K562 (cell line): ENCODE measurements at regions not wholly inside any gene's neighbourhood (a gene's known extent, or its start where the extent isn't known, plus 50 kb on each side); places are given as distances from the start of the nearest gene placed in this dataset.
"Not testable (repeated sequence)": the region's sequence is repeated elsewhere in the genome, so short reads cannot be mapped to it uniquely, and the experiment has no call there.

Experiments used
- ATAC-seq: fragments of 200-7000 bp; cut with Tn5 transposase; 3 replicates; pipeline ENCODE4 v1.9.1; 2020; ENCODE audit warnings: moderate library complexity
- BruUV-seq: library from RNA; stranded (reverse); fragments of 400-500 nt; replicated peaks from 2 replicates; lab custom pipeline; 2021; lab: Mats Ljungman, UMichigan
- CTCF ChIA-PET: fragments of 300-600 bp; formaldehyde crosslinking; extraction: SDS; loops from one replicate; lab custom pipeline; 2021; ENCODE audit warnings: low intra/inter-chr PET ratio; lab: Yijun Ruan, JAX
- POLR2A ChIA-PET: fragments of 300-600, 350-650 bp; sonication (Branson Sonifier 250); formaldehyde crosslinking; extraction: SDS; loops from one replicate; lab custom pipeline; 2021; ENCODE audit warnings: antibody characterized with exemption, inconsistent platforms; lab: Yijun Ruan, JAX
- DNase-seq, 4 experiments: peaks; one replicate each; pipeline versions ENCODE4 v3.0.0 to v3.0.0-alpha.2; 2011 to 2018; ENCODE audit warnings: low spot score in 3 of 4, mixed read lengths in 3 of 4; ENCODE audit errors: extremely low read depth in 1 of 4
- FAIRE-seq: peaks from 2 replicates; lab custom pipeline; 2011; peaks lifted over from hg19 to GRCh38; lab: Jason Lieb, UNC
- H2AFZ ChIP-seq: 2 replicates; pipeline ENCODE4 v1.6.0; 2011; ENCODE audit warnings: low read depth, low read length, control low read depth, inconsistent platforms
- H3K27ac ChIP-seq: fragments of 200-600 bp; 3 replicates; pipeline ENCODE4 v1.8.0; 2011; ENCODE audit warnings: low read depth, mild to moderate bottlenecking, control low read depth, inconsistent platforms, low read length, moderate library complexity, mixed read lengths; ENCODE audit errors: extremely low read depth
- H3K27me3 ChIP-seq, 2 experiments: fragments of 300-600 bp in 1 of 2; 2 replicates in 1 of 2; 3 replicates in 1 of 2; pipeline versions ENCODE4 v1.6.0 to v1.8.0; 2011; ENCODE audit warnings: inconsistent platforms in 2 of 2, low read length in 2 of 2, mild to moderate bottlenecking in 1 of 2, mixed read lengths in 1 of 2, moderate library complexity in 1 of 2; ENCODE audit not compliant: control insufficient read depth in 2 of 2, insufficient read depth in 2 of 2
- H3K36me3 ChIP-seq: fragments of 300-600 bp; 3 replicates; pipeline ENCODE4 v1.8.0; 2011; ENCODE audit warnings: mild to moderate bottlenecking, low read length, inconsistent platforms; ENCODE audit not compliant: control insufficient read depth, insufficient read depth
- H3K4me1 ChIP-seq, 2 experiments: fragments of 200-600 bp in 1 of 2; replicated peaks in 1 of 2; 2 replicates in 1 of 2; 3 replicates in 1 of 2; pipeline versions ENCODE4 v1.5.1 to v1.8.0; 2011; ENCODE audit warnings: inconsistent platforms in 2 of 2, low read length in 2 of 2, mild to moderate bottlenecking in 1 of 2, mixed read lengths in 1 of 2, moderate library complexity in 1 of 2; ENCODE audit not compliant: control insufficient read depth in 2 of 2, insufficient read depth in 2 of 2
- H3K4me2 ChIP-seq: 2 replicates; pipeline ENCODE4 v1.6.1; 2011; ENCODE audit warnings: low read length, control low read depth, inconsistent platforms, mixed read lengths; ENCODE audit not compliant: insufficient read depth
- H3K4me3 ChIP-seq: fragments of 200-600 bp; sonication (generic), shearing (Covaris generic); 2 replicates; pipeline ENCODE4 v1.5.1; 2016; ENCODE audit warnings: control low read depth, inconsistent platforms
- H3K79me2 ChIP-seq: fragments of 200-600 bp; 3 replicates; pipeline ENCODE4 v1.8.0; 2011; ENCODE audit warnings: low read length, inconsistent platforms; ENCODE audit not compliant: control insufficient read depth, insufficient read depth
- H3K9ac ChIP-seq, 2 experiments: 2 replicates each; pipeline versions ENCODE4 v1.6.0 to v1.6.1; 2011; ENCODE audit warnings: low read depth in 2 of 2, low read length in 2 of 2, control low read depth in 1 of 2, inconsistent platforms in 1 of 2, mild to moderate bottlenecking in 1 of 2, mixed read lengths in 1 of 2; ENCODE audit not compliant: insufficient read depth in 1 of 2
- H3K9me1 ChIP-seq: one replicate; pipeline ENCODE4 v1.6.0; 2011; ENCODE audit warnings: inconsistent platforms, mild to moderate bottlenecking, low read length, moderate library complexity; ENCODE audit not compliant: control insufficient read depth, insufficient read depth
- H3K9me3 ChIP-seq: replicated peaks from 2 replicates; pipeline ENCODE4 v1.5.1; 2011; ENCODE audit warnings: low read depth, low read length, inconsistent platforms; ENCODE audit not compliant: control insufficient read depth, insufficient read depth
- H4K20me1 ChIP-seq: replicated peaks from 2 replicates; pipeline ENCODE4 v1.6.1; 2011; ENCODE audit warnings: low read length, inconsistent platforms, mixed read lengths; ENCODE audit not compliant: control insufficient read depth, insufficient read depth
- DLX4 ChIP-seq: fragments of 250-450 bp; sonication (Bioruptor Pico); IDR thresholded peaks from 2 replicates; pipeline ENCODE4 v1.6.1; 2021; ENCODE audit warnings: mild to moderate bottlenecking
- WGBS: fragments of 100-300 bp; shearing (Covaris generic); methylation state at CpG from one replicate; pipeline ENCODE4 v1.1.6; 2016; ENCODE audit warnings: low coverage, mixed read lengths; ENCODE audit not compliant: insufficient coverage; ENCODE audit errors: missing lambda C conversion rate; 5-methylcytosine and 5-hydroxymethylcytosine counted together
- in situ Hi-C: fragments of 300-500 bp; cut with MboI; formaldehyde crosslinking; loops from 4 replicates; pipeline ENCODE4 v1.15.0; 2018; ENCODE audit warnings: inconsistent platforms, mixed read lengths
- intact Hi-C: fragments of 100-400 bp; cut with micrococcal nuclease; formaldehyde crosslinking; loops from 2 replicates; pipeline ENCODE4 v1.14.2; 2022

GRCh38 chrX:106275172-106275571, 107.1 kb downstream of the PWWP3B start:
- DNase-seq, H4K20me1 ChIP-seq, POLR2A ChIA-PET, H3K4me1 ChIP-seq, H3K4me3 ChIP-seq, BruUV-seq, H3K36me3 ChIP-seq, H3K79me2 ChIP-seq, FAIRE-seq, H3K9ac ChIP-seq, H3K9me3 ChIP-seq, H3K9me1 ChIP-seq, H3K4me2 ChIP-seq, intact Hi-C loops, H3K27me3 ChIP-seq, CTCF ChIA-PET, ATAC-seq, in situ Hi-C loops, H3K27ac ChIP-seq, H2AFZ ChIP-seq: not testable (repeated sequence)
- no CpG with 5 or more reads among the region's 5 CpGs for WGBS

- DNase-seq = no peak
- CTCF ChIA-PET = no interaction called here
- no peak overlapping the region for H3K27ac ChIP-seq
- intact Hi-C loops (no loop called here), in situ Hi-C loops (no loop called here)
- WGBS = 0% methylated on average over 2 of the region's 2 CpGs
- H3K4me1 ChIP-seq = no peaks in the 10 kb centered on the region
- ATAC-seq = no peak
- no peak overlapping the region for H3K4me3 ChIP-seq
- H3K79me2 ChIP-seq = no peaks in the 10 kb centered on the region
- no peak for TF ChIP-seq DLX4 (CRISPR knock-in tag)
- H2AFZ ChIP-seq = no peak overlapping the region
- H3K9me1 ChIP-seq = no peaks in the 10 kb centered on the region
- no peak overlapping the region for H3K9ac ChIP-seq
- H3K4me2 ChIP-seq = no peak overlapping the region
- BruUV-seq = no TSS peak
- H4K20me1 ChIP-seq = no peaks in the 10 kb centered on the region
- no peaks in the 10 kb centered on the region for H3K27me3 ChIP-seq
- FAIRE-seq = no peak
- POLR2A ChIA-PET = no interaction called here
- H3K36me3 ChIP-seq = no peaks in the 10 kb centered on the region
- H3K9me3 ChIP-seq = no peaks in the 10 kb centered on the region
These were observed 110.8 kb downstream of the PWWP3B start for GRCh38 chrX:106278951-106279350.
